HUES6 (cell line): ENCODE measurements at regions not wholly inside any gene's neighbourhood (a gene's known extent, or its start where the extent isn't known, plus 50 kb on each side); places are given as distances from the start of the nearest gene placed in this dataset.
"Not testable (repeated sequence)": the region's sequence is repeated elsewhere in the genome, so short reads cannot be mapped to it uniquely, and the experiment has no call there.

Experiments
- H3K27ac ChIP-seq: 2 replicates; pipeline ENCODE4 v1.7.0; 2013; ENCODE audit warnings: low read depth, mild to moderate bottlenecking, low read length, inconsistent platforms
- H3K27me3 ChIP-seq: 2 replicates; pipeline ENCODE4 v1.6.1; 2013; ENCODE audit warnings: low read length; ENCODE audit not compliant: control insufficient read depth, insufficient read depth
- H3K36me3 ChIP-seq: 2 replicates; pipeline ENCODE4 v1.6.1; 2013; ENCODE audit warnings: low read length; ENCODE audit not compliant: control insufficient read depth, insufficient read depth
- H3K4me1 ChIP-seq: 2 replicates; pipeline ENCODE4 v1.6.1; 2013; ENCODE audit warnings: low read length; ENCODE audit not compliant: control insufficient read depth, insufficient read depth
- H3K4me3 ChIP-seq: 2 replicates; pipeline ENCODE4 v1.5.1; 2013; ENCODE audit warnings: low read depth, low read length
- H3K9ac ChIP-seq: one replicate; pipeline ENCODE4 v1.6.1; 2013; ENCODE audit warnings: mild to moderate bottlenecking, low read length
- H3K9me3 ChIP-seq: 2 replicates; pipeline ENCODE4 v1.6.1; 2013; ENCODE audit warnings: low read depth, low read length; ENCODE audit not compliant: control insufficient read depth, insufficient read depth

GRCh38 chr14:48606960-48607359, 931.6 kb upstream of the MDGA2 start:
- H3K9ac ChIP-seq, H3K4me3 ChIP-seq, H3K27ac ChIP-seq, H3K9me3 ChIP-seq, H3K4me1 ChIP-seq, H3K27me3 ChIP-seq, H3K36me3 ChIP-seq: not testable (repeated sequence)

DNA sequence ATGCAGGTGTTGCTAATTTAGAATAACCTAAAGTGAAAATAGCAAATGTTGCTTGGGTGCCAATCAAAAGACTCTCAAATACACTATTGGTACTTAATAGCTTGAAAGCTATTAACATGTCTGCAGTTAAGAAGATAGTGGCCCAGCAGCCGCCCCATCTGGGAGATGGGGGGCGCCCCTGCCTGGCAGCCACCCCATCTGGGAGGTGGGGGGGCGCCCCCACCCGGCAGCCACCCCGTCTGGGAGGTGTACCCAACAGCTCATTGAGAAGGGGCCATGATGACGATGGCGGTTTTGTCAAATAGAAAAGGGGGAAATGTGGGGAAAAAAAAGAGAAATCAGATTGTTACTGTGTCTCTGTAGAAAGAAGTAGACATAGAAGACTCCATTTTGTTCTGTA, 923.1 kb upstream of the MDGA2 start:
- Histone ChIP-seq H3K9ac (no peak overlapping the region), H3K27ac (no peak overlapping the region), H3K4me3 (no peak overlapping the region), H3K4me1 (no peaks in the 10 kb centered on the region), H3K9me3 (no peaks in the 10 kb centered on the region), H3K27me3 (no peaks in the 10 kb centered on the region), H3K36me3 (no peaks in the 10 kb centered on the region)

DNA sequence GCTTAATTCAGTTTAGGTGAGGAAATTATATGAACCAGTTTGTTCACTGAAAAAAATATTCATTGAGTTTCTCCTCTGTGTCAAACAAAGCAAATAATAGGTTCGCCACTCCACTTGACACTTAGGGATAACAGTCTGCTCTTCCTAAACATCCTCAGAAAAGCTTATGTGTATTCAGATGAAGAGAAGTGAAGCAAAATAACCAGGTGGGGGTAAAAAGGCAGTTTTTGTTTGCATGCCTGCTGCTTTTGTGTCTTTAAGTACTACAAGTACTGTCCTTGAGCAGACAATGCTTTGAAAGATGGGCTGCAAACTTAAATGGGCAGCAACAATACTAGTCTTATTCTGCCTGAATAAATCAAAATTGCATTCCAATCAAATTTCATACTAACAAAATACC, 910.7 kb upstream of the MDGA2 start:
- Histone ChIP-seq H3K27me3 (no peaks in the 10 kb centered on the region), H3K36me3 (no peaks in the 10 kb centered on the region), H3K4me3 (no peak overlapping the region), H3K9me3 (no peaks in the 10 kb centered on the region), H3K9ac (no peak overlapping the region), H3K27ac (peak overlapping the region; percentile 62; the same call in 1 of the 2 replicates), H3K4me1 (peaks cover 23% of the 10 kb centered on the region)

GRCh38 chr14:48584031-48584430, 908.6 kb upstream of the MDGA2 start:
- H3K4me1 ChIP-seq, result peaks cover 23% of the 10 kb centered on the region
- no peaks in the 10 kb centered on the region for H3K9me3 ChIP-seq
- H3K36me3 ChIP-seq, result no peaks in the 10 kb centered on the region
- no peak overlapping the region for H3K27ac ChIP-seq
- no peak overlapping the region for H3K4me3 ChIP-seq
- no peaks in the 10 kb centered on the region for H3K27me3 ChIP-seq
- H3K9ac ChIP-seq, result no peak overlapping the region

DNA sequence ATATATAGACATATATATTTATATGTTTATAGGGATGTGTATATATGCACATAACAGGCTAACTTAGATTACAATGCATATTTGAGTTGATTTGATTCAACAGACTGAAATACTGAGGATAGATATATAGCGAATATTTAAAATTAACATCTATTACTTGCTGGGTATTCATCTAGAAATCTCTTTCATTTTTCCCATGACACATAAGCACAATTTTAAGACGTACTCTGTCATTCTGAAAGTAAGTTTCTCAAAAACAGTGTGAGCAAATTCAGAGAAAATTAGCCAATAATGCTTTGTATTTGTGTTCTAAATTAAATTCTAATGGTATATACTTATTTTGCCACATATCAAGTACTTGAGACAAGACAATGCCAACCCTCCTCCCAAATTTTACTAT, 907.5 kb upstream of the MDGA2 start:
- Histone ChIP-seq H3K9me3 (no peaks in the 10 kb centered on the region), H3K4me1 (peaks cover 23% of the 10 kb centered on the region), H3K27me3 (no peaks in the 10 kb centered on the region), H3K36me3 (no peaks in the 10 kb centered on the region), H3K9ac (no peak overlapping the region), H3K4me3 (no peak overlapping the region), H3K27ac (no peak overlapping the region)

GRCh38 chr14:48580692-48581091, 905.3 kb upstream of the MDGA2 start:
- no peak overlapping the region for H3K4me3 ChIP-seq
- H3K9ac ChIP-seq, result no peak overlapping the region
- no peak overlapping the region for H3K27ac ChIP-seq
- peaks cover 11% of the 10 kb centered on the region; the same call in 1 of the 2 replicates for H3K4me1 ChIP-seq
- H3K36me3 ChIP-seq, result no peaks in the 10 kb centered on the region
- H3K27me3 ChIP-seq, result no peaks in the 10 kb centered on the region
- H3K9me3 ChIP-seq, result no peaks in the 10 kb centered on the region

- Histone ChIP-seq H3K4me3 (no peak overlapping the region; the same call in 1 of the 2 replicates), H3K36me3 (no peaks in the 10 kb centered on the region), H3K27ac (no peak overlapping the region), H3K4me1 (0 out of 2 replicates have a peak, but pooled peaks cover 4% of the 10 kb centered on the region), H3K9ac (no peak overlapping the region), H3K9me3 (0 out of 2 replicates have a peak, but pooled peaks cover 2% of the 10 kb centered on the region), H3K27me3 (no peaks in the 10 kb centered on the region)
These were observed 900.4 kb upstream of the MDGA2 start for GRCh38 chr14:48575772-48576171.

- Histone ChIP-seq H3K9ac (no peak overlapping the region), H3K27ac (no peak overlapping the region), H3K4me3 (no peak overlapping the region), H3K27me3 (no peaks in the 10 kb centered on the region), H3K36me3 (no peaks in the 10 kb centered on the region), H3K9me3 (peaks cover 15% of the 10 kb centered on the region), H3K4me1 (no peaks in the 10 kb centered on the region; the same call in 1 of the 2 replicates)
These were observed 893.3 kb upstream of the MDGA2 start for GRCh38 chr14:48568688-48569087.

GRCh38 chr14:48568252-48568651, 892.8 kb upstream of the MDGA2 start:
- no peaks in the 10 kb centered on the region; the same call in 1 of the 2 replicates for H3K4me1 ChIP-seq
- H3K9me3 ChIP-seq, result peaks cover 20% of the 10 kb centered on the region
- H3K9ac ChIP-seq, result no peak overlapping the region
- H3K4me3 ChIP-seq, result no peak overlapping the region
- no peaks in the 10 kb centered on the region for H3K36me3 ChIP-seq
- no peaks in the 10 kb centered on the region for H3K27me3 ChIP-seq
- H3K27ac ChIP-seq, result no peak overlapping the region

GRCh38 chr14:48563489-48563888, 888.1 kb upstream of the MDGA2 start:
- Histone ChIP-seq H3K27me3 (no peaks in the 10 kb centered on the region), H3K36me3 (peaks cover 5% of the 10 kb centered on the region; the same call in 1 of the 2 replicates), H3K9ac (no peak overlapping the region), H3K27ac (no peak overlapping the region), H3K9me3 (peaks cover 35% of the 10 kb centered on the region), H3K4me3 (no peak overlapping the region), H3K4me1 (peaks cover 8% of the 10 kb centered on the region; the same call in 1 of the 2 replicates)

DNA sequence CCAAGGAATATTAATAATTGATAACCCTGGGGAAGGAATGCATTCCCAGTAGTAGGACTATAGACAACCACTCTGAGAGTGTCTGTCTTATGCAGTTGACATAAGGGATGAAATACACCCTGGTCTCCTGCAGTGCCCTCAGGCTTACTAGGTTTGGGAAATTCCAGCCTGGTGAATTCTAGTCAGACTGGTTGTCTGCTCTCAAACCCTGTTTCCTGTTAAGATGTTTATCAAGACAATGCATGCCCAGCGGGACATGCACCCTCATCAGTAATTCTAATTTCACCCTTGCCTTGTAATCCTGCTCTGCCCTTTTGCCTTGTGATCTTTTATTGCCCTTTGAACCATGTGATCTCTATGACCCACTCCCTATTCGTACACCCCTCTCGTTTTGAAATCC, 886.0 kb upstream of the MDGA2 start:
- peaks cover 33% of the 10 kb centered on the region for H3K9me3 ChIP-seq
- H3K27ac ChIP-seq, result peak overlapping the region; percentile 81; the same call in 1 of the 2 replicates
- H3K4me3 ChIP-seq, H3K27me3 ChIP-seq, H3K4me1 ChIP-seq, H3K9ac ChIP-seq, H3K36me3 ChIP-seq: not testable (repeated sequence)

- H3K4me3 ChIP-seq, result no peak overlapping the region
- peaks cover 8% of the 10 kb centered on the region; the same call in 1 of the 2 replicates for H3K4me1 ChIP-seq
- no peak overlapping the region for H3K27ac ChIP-seq
- H3K27me3 ChIP-seq, result no peaks in the 10 kb centered on the region
- H3K36me3 ChIP-seq, result peaks cover 5% of the 10 kb centered on the region; the same call in 1 of the 2 replicates
- no peak overlapping the region for H3K9ac ChIP-seq
- peaks cover 29% of the 10 kb centered on the region for H3K9me3 ChIP-seq
These were observed 885.0 kb upstream of the MDGA2 start for GRCh38 chr14:48560421-48560820.
